IMR-90 (cell line): ENCODE measurements at regions not wholly inside any gene's neighbourhood (a gene's known extent, or its start where the extent isn't known, plus 50 kb on each side); places are given as distances from the start of the nearest gene placed in this dataset.

Experiments
- CTCF ChIP-seq: conservative IDR thresholded peaks from 2 replicates; pipeline ENCODE4 v1.5.1; 2012; ENCODE audit warnings: mild to moderate bottlenecking, low read depth, low read length, improper control_type of control experiment
- MXI1 ChIP-seq: IDR thresholded peaks from 2 replicates; pipeline ENCODE4 v1.6.1; 2012; ENCODE audit warnings: low read depth, mild to moderate bottlenecking, low read length, moderate library complexity, borderline replicate concordance
- NFE2L2 ChIP-seq: fragments of 150-350 bp; IDR thresholded peaks from 2 replicates; pipeline ENCODE4 v1.6.1; 2016; ENCODE audit warnings: low read depth, mild to moderate bottlenecking, low read length
- POLR2A ChIP-seq: IDR thresholded peaks from 2 replicates; pipeline ENCODE4 v1.6.1; 2012; ENCODE audit warnings: mild to moderate bottlenecking, low read depth, low read length
- RAD21 ChIP-seq: IDR thresholded peaks from 2 replicates; pipeline ENCODE4 v1.6.1; 2012; ENCODE audit warnings: low read length, improper control_type of control experiment

GRCh38 chr18:42614619-42615293 lies 500.7 kb downstream of the RIT2 start:
- no peak for TF ChIP-seq CTCF
- TF ChIP-seq POLR2A, result no peak
- no peak for TF ChIP-seq MXI1
- no peak for TF ChIP-seq RAD21
- no peak for TF ChIP-seq NFE2L2
